Endothelial cell of umbilical vein (primary cell): ENCODE measurements at regions not wholly inside any gene's neighbourhood (a gene's known extent, or its start where the extent isn't known, plus 50 kb on each side); places are given as distances from the start of the nearest gene placed in this dataset.

Source experiments
- BruUV-seq: library from RNA; stranded (reverse); fragments of 400-500 nt; replicated peaks from 2 replicates; lab custom pipeline; 2021; lab: Mats Ljungman, UMichigan
- CTCF ChIA-PET: fragments of 300-600, 350-600 bp; sonication (Branson Sonifier 250); formaldehyde crosslinking; loops from one replicate; lab custom pipeline; 2021; ENCODE audit warnings: antibody characterized with exemption, inconsistent platforms; lab: Charles Lee
- POLR2A ChIA-PET: fragments of 300-600, 350-600 bp; sonication (Branson Sonifier 250); formaldehyde crosslinking; loops from one replicate; lab custom pipeline; 2021; ENCODE audit warnings: antibody characterized with exemption, inconsistent platforms; lab: Charles Lee
- DNase-seq: peaks from one replicate; pipeline ENCODE4 v3.0.0-alpha.2; 2011; ENCODE audit warnings: low read depth, low spot score
- FAIRE-seq: peaks from 2 replicates; lab custom pipeline; 2011; peaks lifted over from hg19 to GRCh38; lab: Jason Lieb, UNC
- H2AFZ ChIP-seq: 2 replicates; pipeline ENCODE4 v1.6.0; 2012; ENCODE audit warnings: low read depth, low read length, control low read depth, inconsistent platforms
- H3K27ac ChIP-seq: 2 replicates; pipeline ENCODE4 v1.5.1; 2011; ENCODE audit warnings: low read depth, mild to moderate bottlenecking, control low read depth, low read length, moderate library complexity; ENCODE audit not compliant: insufficient read depth
- H3K27me3 ChIP-seq, 2 experiments: 2 replicates each; pipeline versions ENCODE4 v1.6.0 to v1.6.1; 2011; ENCODE audit warnings: low read length in 2 of 2, mixed read lengths in 1 of 2; ENCODE audit not compliant: control insufficient read depth in 2 of 2, insufficient read depth in 2 of 2
- H3K36me3 ChIP-seq, 2 experiments: 2 replicates in 1 of 2; 3 replicates in 1 of 2; pipeline ENCODE4 v1.5.1; 2011; ENCODE audit warnings: low read length in 2 of 2, mild to moderate bottlenecking in 1 of 2, moderate library complexity in 1 of 2; ENCODE audit not compliant: control insufficient read depth in 2 of 2, insufficient read depth in 2 of 2; ENCODE audit errors: extremely low read depth in 1 of 2
- H3K4me1 ChIP-seq: 3 replicates; pipeline ENCODE4 v1.5.1; 2011; ENCODE audit warnings: mild to moderate bottlenecking, low read length; ENCODE audit not compliant: control insufficient read depth, insufficient read depth; ENCODE audit errors: extremely low read depth
- H3K4me2 ChIP-seq: 2 replicates; pipeline ENCODE4 v1.6.1; 2011; ENCODE audit warnings: low read length, control low read depth, mixed read lengths; ENCODE audit not compliant: insufficient read depth
- H3K4me3 ChIP-seq, 3 experiments: fragments of 200-600 bp in 1 of 3; sonication (generic), shearing (Covaris generic) in 1 of 3; replicated peaks in 1 of 3; 2 replicates each; pipeline ENCODE4 v1.5.1; 2011 to 2016; ENCODE audit warnings: control low read depth in 3 of 3, low read length in 3 of 3, mild to moderate bottlenecking in 2 of 3, inconsistent platforms in 1 of 3, low read depth in 1 of 3, moderate library complexity in 1 of 3; ENCODE audit not compliant: insufficient read depth in 1 of 3
- H3K79me2 ChIP-seq: 2 replicates; pipeline ENCODE4 v1.6.0; 2012; ENCODE audit warnings: low read length, inconsistent platforms; ENCODE audit not compliant: control insufficient read depth, insufficient read depth
- H3K9ac ChIP-seq: replicated peaks from 2 replicates; pipeline ENCODE3; 2011; ENCODE audit warnings: low read length, control low read depth; ENCODE audit not compliant: insufficient read depth; ENCODE audit errors: extremely low read depth
- H3K9me1 ChIP-seq: replicated peaks from 3 replicates; pipeline ENCODE4 v1.6.0; 2011; ENCODE audit warnings: mild to moderate bottlenecking, low read length; ENCODE audit not compliant: control insufficient read depth, insufficient read depth; ENCODE audit errors: extremely low read depth
- H3K9me3 ChIP-seq: replicated peaks from 2 replicates; pipeline ENCODE4 v1.5.1; 2012; ENCODE audit warnings: low read length, inconsistent platforms; ENCODE audit not compliant: control insufficient read depth, insufficient read depth
- H4K20me1 ChIP-seq: replicated peaks from 2 replicates; pipeline ENCODE3; 2011; ENCODE audit warnings: mild to moderate bottlenecking, low read length; ENCODE audit not compliant: control insufficient read depth, insufficient read depth; ENCODE audit errors: extremely low read depth
- CTCF ChIP-seq, 2 donors: IDR thresholded peaks; 1 replicate in 1 of 2; 2 replicates in 1 of 2; pipeline ENCODE4 v1.5.1; 2011; ENCODE audit warnings: low read length in 2 of 2, mild to moderate bottlenecking in 2 of 2, moderate library complexity in 2 of 2, control low read depth in 1 of 2, inconsistent platforms in 1 of 2, low read depth in 1 of 2; ENCODE audit not compliant: insufficient read depth in 1 of 2; ENCODE audit errors: extremely low read depth in 1 of 2
- EZH2 ChIP-seq: IDR thresholded peaks from 2 replicates; pipeline ENCODE4 v1.6.1; 2012; ENCODE audit warnings: borderline replicate concordance, low read depth, mild to moderate bottlenecking, moderate library complexity, low read length, inconsistent platforms; ENCODE audit not compliant: severe bottlenecking
- FOS ChIP-seq: IDR thresholded peaks from 2 replicates; pipeline ENCODE4 v1.6.1; 2011; ENCODE audit warnings: mild to moderate bottlenecking, low read length, moderate library complexity, borderline replicate concordance; ENCODE audit not compliant: insufficient read depth
- GATA2 ChIP-seq: IDR thresholded peaks from 2 replicates; pipeline ENCODE4 v1.7.0; 2011; ENCODE audit warnings: low read depth, mild to moderate bottlenecking, moderate library complexity, mixed read lengths, low read length; ENCODE audit not compliant: insufficient read length, insufficient read depth
- JUN ChIP-seq: IDR thresholded peaks from 2 replicates; pipeline ENCODE4 v1.6.1; 2011; ENCODE audit warnings: borderline replicate concordance, low read depth; ENCODE audit not compliant: insufficient read length, insufficient read depth
- MYC ChIP-seq: IDR thresholded peaks from one replicate; pipeline ENCODE4 v1.6.1; 2011; ENCODE audit warnings: mild to moderate bottlenecking, low read depth, low read length
- POLR2A ChIP-seq: IDR thresholded peaks from 2 replicates; pipeline ENCODE4 v1.6.1; 2012; ENCODE audit warnings: low read depth, mild to moderate bottlenecking, control low read depth, low read length
- POLR2AphosphoS5 ChIP-seq: IDR thresholded peaks from 2 replicates; pipeline ENCODE4 v1.6.1; 2012; ENCODE audit warnings: low read depth, mild to moderate bottlenecking, control low read depth, low read length, moderate library complexity; ENCODE audit not compliant: insufficient read depth
- dilution Hi-C: fragments of 300-500 bp; cut with MboI; formaldehyde crosslinking; loops from one replicate; pipeline ENCODE4 v1.15.0; 2019; ENCODE audit warnings: low sequenced_read_pairs; ENCODE audit not compliant: extremely low pct_ligation_motif_present
- intact Hi-C: fragments of 100-400 bp; cut with micrococcal nuclease; formaldehyde crosslinking; loops from one replicate; pipeline ENCODE4 v1.10.0; 2022
- TF ChIP-seq, protein P1 (sequence below): IDR thresholded peaks from 2 replicates; pipeline ENCODE4 v1.6.1; 2011; ENCODE audit not compliant: insufficient read depth, insufficient read length

DNA sequence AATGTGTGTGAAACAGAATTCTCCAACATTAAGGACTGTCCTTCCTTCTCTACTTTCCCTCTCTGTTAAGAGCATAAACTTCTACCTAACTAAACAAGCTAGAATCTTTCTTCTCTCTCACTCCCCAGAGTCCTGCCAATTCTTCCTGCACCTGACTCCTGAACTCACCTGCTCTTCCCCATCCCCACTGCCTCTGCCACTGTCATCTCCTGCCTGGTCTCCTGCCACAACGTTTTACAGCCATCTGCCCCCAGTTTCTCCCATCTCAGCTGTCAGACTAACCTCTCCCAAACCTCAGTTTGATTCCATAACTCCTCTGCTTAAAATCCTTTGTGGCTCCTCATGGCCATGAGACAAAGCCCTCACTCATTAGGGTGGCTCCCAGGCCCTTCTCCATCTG lies 119.8 kb upstream of the FOXN2 start:
- H3K79me2 ChIP-seq, result no peaks in the 10 kb centered on the region
- ChIA-PET POLR2A (no interaction called here), CTCF (no interaction called here)
- TF ChIP-seq FOS (no peak), JUN (no peak), POLR2A (no peak), POLR2AphosphoS5 (no peak)
- TF ChIP-seq, protein P1, sequence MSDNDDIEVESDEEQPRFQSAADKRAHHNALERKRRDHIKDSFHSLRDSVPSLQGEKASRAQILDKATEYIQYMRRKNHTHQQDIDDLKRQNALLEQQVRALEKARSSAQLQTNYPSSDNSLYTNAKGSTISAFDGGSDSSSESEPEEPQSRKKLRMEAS, result no peak
- H3K4me2 ChIP-seq, result no peak overlapping the region
- no peaks in the 10 kb centered on the region for H4K20me1 ChIP-seq
- no peaks in the 10 kb centered on the region for H3K36me3 ChIP-seq
- no peak overlapping the region for H2AFZ ChIP-seq
- no peaks in the 10 kb centered on the region for H3K9me3 ChIP-seq
- H3K27me3 ChIP-seq, result peaks cover 0 to 1% of the 10 kb centered on the region in 2 experiments
- DNase-seq, result no peak
- dilution Hi-C loops (no loop called here), intact Hi-C loops (no loop called here)
- no peak overlapping the region for H3K4me3 ChIP-seq
- BruUV-seq, result no TSS peak
- H3K9me1 ChIP-seq, result no peaks in the 10 kb centered on the region
- FAIRE-seq, result no peak
- no peak overlapping the region for H3K9ac ChIP-seq
- H3K27ac ChIP-seq, result no peak overlapping the region
- H3K4me1 ChIP-seq, result no peaks in the 10 kb centered on the region

GRCh38 chr2:48195169-48195568 lies 119.3 kb upstream of the FOXN2 start:
- no peaks in the 10 kb centered on the region for H3K9me1 ChIP-seq
- peaks cover 0 to 1% of the 10 kb centered on the region in 2 experiments for H3K27me3 ChIP-seq
- H3K36me3 ChIP-seq, result no peaks in the 10 kb centered on the region
- ChIA-PET POLR2A (no interaction called here), CTCF (no interaction called here)
- no peaks in the 10 kb centered on the region for H3K9me3 ChIP-seq
- dilution Hi-C loops (no loop called here), intact Hi-C loops (no loop called here)
- H3K79me2 ChIP-seq, result no peaks in the 10 kb centered on the region
- no peak overlapping the region for H3K4me2 ChIP-seq
- H4K20me1 ChIP-seq, result no peaks in the 10 kb centered on the region
- H3K9ac ChIP-seq, result no peak overlapping the region
- FAIRE-seq, result no peak
- H3K4me1 ChIP-seq, result no peaks in the 10 kb centered on the region
- no peak for DNase-seq
- H3K4me3 ChIP-seq, result no peak overlapping the region
- no TSS peak for BruUV-seq
- TF ChIP-seq EZH2, result no peak
- TF ChIP-seq FOS, result no peak
- no peak for TF ChIP-seq CTCF (IDR thresholded peaks at IDR 0.05; ENCODE audit: extremely low read depth in 1 of 2, insufficient read depth in 1 of 2, low read depth in 1 of 2, low read length in 2 of 2)
- TF ChIP-seq MYC, result no peak
- no peak for TF ChIP-seq JUN
- TF ChIP-seq, protein P1, result no peak
- no peak for TF ChIP-seq GATA2
- no peak for TF ChIP-seq POLR2AphosphoS5
- TF ChIP-seq POLR2A, result no peak
- H3K27ac ChIP-seq, result no peak overlapping the region
- no peak overlapping the region for H2AFZ ChIP-seq
